NB4 (cell line): ENCODE measurements at regions not wholly inside any gene's neighbourhood (a gene's known extent, or its start where the extent isn't known, plus 50 kb on each side); places are given as distances from the start of the nearest gene placed in this dataset.

ENCODE experiments used
- MYC ChIP-seq: IDR thresholded peaks from 2 replicates; pipeline ENCODE4 v1.6.1; 2011; ENCODE audit warnings: low read depth, low read length
- POLR2A ChIP-seq: IDR thresholded peaks from 2 replicates; pipeline ENCODE4 v1.6.1; 2011; ENCODE audit warnings: mild to moderate bottlenecking; ENCODE audit not compliant: insufficient read length; ENCODE audit errors: extremely low read depth
- TF ChIP-seq, protein P1 (sequence below): IDR thresholded peaks from one replicate; pipeline ENCODE4 v1.5.1; 2012; ENCODE audit warnings: low read depth, low read length
- TF ChIP-seq, protein P2 (sequence below): IDR thresholded peaks from 2 replicates; pipeline ENCODE4 v1.6.1; 2011; ENCODE audit warnings: low read depth, low read length

DNA sequence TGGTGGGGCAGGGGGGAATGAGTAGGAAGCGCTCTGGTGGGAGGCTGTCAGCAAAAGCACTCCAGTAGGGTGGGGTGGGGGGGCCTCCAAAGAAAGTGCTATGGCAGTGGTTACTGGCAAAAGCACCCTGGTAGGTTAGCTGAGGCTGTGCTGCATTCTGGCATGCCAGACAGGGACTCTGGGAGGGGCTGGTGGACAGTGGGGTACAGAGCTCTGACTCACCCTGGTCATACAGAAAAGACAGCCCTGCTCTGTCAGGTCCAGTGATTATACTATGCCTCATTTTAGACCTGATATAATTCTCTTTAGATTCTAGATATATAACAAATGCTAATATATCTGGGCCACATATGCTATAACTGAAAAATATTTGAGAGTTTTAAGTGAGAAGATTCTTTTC lies 82.8 kb upstream of the CPNE4 start:
- TF ChIP-seq POLR2A = no peak
- TF ChIP-seq, protein P1, sequence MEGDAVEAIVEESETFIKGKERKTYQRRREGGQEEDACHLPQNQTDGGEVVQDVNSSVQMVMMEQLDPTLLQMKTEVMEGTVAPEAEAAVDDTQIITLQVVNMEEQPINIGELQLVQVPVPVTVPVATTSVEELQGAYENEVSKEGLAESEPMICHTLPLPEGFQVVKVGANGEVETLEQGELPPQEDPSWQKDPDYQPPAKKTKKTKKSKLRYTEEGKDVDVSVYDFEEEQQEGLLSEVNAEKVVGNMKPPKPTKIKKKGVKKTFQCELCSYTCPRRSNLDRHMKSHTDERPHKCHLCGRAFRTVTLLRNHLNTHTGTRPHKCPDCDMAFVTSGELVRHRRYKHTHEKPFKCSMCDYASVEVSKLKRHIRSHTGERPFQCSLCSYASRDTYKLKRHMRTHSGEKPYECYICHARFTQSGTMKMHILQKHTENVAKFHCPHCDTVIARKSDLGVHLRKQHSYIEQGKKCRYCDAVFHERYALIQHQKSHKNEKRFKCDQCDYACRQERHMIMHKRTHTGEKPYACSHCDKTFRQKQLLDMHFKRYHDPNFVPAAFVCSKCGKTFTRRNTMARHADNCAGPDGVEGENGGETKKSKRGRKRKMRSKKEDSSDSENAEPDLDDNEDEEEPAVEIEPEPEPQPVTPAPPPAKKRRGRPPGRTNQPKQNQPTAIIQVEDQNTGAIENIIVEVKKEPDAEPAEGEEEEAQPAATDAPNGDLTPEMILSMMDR = no peak
- TF ChIP-seq, protein P2, sequence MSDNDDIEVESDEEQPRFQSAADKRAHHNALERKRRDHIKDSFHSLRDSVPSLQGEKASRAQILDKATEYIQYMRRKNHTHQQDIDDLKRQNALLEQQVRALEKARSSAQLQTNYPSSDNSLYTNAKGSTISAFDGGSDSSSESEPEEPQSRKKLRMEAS = no peak
- no peak for TF ChIP-seq MYC
